ENCODE measurements at regions not wholly inside any gene's neighbourhood (a gene's known extent, or its start where the extent isn't known, plus 50 kb on each side); places are given as distances from the start of the nearest gene placed in this dataset.

DNA sequence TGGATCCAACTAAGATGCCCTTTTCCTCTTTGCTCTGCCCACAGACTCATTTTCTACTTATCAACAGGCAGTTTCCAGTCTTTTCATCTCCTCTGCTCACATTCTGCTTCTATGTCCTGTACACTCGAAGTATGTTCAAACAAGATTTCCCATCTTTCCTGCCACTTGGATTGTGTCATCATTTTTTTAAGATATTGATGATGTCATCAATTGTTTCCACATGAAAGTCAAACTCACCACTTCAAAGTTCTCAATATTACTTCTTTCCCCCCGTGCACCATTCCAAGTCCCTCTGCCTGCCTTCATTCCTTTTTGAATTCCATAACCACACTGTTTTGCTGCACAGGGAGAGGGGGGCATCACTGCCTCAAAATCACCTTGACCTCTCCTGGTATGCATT lies 175.0 kb upstream of the RFX3 start:
- no peak overlapping the region for H3K4me3 ChIP-seq (ENCODE audit: low read length)
- DNase-seq (ENCODE audit: low read depth): no peak
- TF ChIP-seq, protein P1, sequence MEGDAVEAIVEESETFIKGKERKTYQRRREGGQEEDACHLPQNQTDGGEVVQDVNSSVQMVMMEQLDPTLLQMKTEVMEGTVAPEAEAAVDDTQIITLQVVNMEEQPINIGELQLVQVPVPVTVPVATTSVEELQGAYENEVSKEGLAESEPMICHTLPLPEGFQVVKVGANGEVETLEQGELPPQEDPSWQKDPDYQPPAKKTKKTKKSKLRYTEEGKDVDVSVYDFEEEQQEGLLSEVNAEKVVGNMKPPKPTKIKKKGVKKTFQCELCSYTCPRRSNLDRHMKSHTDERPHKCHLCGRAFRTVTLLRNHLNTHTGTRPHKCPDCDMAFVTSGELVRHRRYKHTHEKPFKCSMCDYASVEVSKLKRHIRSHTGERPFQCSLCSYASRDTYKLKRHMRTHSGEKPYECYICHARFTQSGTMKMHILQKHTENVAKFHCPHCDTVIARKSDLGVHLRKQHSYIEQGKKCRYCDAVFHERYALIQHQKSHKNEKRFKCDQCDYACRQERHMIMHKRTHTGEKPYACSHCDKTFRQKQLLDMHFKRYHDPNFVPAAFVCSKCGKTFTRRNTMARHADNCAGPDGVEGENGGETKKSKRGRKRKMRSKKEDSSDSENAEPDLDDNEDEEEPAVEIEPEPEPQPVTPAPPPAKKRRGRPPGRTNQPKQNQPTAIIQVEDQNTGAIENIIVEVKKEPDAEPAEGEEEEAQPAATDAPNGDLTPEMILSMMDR (IDR thresholded peaks at IDR 0.05; ENCODE audit: insufficient read depth, low read depth, low read length, missing control alignments): no peak

DNA sequence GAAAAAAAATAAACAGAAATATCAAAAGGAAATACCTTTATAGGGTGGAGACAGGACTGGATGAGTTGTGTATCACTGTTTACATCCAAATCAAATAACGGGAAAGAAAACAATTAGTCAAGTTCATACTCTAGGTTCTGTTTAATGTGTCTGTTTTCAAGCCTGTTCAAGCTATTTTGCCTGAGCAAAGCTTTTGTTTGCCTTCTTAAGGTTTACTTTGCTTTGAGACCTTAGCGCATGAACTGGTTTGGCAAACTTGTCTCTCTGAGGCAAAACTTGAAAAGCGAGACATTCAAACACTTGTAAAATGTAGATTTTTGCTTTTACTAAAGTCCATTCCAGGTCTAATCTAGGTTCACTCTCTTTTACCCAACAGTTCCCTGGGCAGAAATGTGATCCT lies 174.1 kb upstream of the RFX3 start:
- TF ChIP-seq, protein P1 (IDR thresholded peaks at IDR 0.05; ENCODE audit: insufficient read depth, low read depth, low read length, missing control alignments): no peak
- peak; percentile 7 for DNase-seq (ENCODE audit: low read depth)

DNA sequence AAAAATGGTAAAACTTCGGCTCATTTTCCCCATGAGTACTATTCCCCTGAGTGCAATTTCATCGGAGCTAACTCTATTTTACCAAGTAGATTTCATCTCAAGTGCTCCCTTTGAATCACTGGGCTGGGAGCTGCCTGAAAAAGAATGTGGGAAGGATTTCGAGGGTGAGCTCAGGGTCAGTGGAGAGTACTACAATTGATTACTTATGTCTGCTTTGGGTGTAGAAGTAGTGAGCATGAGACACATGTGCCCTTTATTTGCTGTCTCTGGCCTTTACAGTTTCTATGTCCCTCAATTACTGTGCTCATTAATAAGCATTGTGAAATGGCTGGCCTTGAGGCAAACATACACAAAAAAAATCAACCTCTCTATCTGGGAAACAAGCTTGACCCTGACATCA lies 172.7 kb upstream of the RFX3 start:
- no peak for DNase-seq (ENCODE audit: low read depth)
- TF ChIP-seq, protein P1 (IDR thresholded peaks at IDR 0.05; ENCODE audit: insufficient read depth, low read depth, low read length, missing control alignments): no peak
- no peak overlapping the region for H3K4me3 ChIP-seq (ENCODE audit: low read length)

More for the DNA sequence above, 174.1 kb upstream of the RFX3 start:
- H3K4me3 ChIP-seq (ENCODE audit: low read length): no peak overlapping the region

DNA sequence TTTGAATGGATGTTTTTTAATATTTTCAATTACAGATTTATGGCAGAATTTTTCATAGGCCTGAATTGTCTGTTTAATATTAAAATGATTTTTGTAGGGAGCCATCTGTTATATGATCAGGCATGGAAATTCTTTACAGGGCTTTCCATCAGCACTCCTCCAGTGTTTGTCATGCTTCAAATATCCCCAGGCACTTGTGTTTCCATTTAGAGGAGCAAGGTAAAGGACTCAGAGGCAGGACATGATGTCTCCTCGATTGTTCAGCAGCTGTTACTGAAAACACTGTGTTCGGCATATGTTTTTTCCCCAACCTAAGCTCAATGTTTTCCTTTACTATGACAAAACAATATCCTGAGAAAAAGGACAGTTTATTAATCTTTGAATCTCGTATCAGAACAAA lies 172.3 kb upstream of the RFX3 start:
- peak; percentile 5 for DNase-seq (ENCODE audit: low read depth)
- H3K4me3 ChIP-seq (ENCODE audit: low read length): no peak overlapping the region
- TF ChIP-seq, protein P1 (IDR thresholded peaks at IDR 0.05; ENCODE audit: insufficient read depth, low read depth, low read length, missing control alignments): no peak

DNA sequence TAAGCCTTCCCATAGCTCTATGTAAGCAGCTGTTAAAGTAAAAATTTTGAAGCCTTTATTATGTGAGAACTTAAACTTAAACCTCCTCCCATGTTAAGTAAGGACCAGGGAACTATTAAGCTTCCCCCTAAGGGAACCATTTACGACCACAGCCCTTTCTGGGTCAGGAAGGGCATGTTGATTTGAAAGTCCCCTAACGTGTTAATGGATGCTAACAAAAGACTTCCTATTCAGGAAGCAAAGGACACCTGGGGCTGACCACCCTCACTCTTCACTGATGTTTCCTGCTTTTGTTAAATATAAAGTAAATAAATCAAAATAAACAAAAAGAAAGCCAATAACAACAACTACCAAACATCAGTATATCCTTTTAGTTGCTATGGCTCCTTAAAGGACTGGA lies 170.6 kb upstream of the RFX3 start:
- no peak for DNase-seq (ENCODE audit: low read depth)
- TF ChIP-seq, protein P1 (IDR thresholded peaks at IDR 0.05; ENCODE audit: insufficient read depth, low read depth, low read length, missing control alignments): no peak
- H3K4me3 ChIP-seq (ENCODE audit: low read length): no peak overlapping the region

DNA sequence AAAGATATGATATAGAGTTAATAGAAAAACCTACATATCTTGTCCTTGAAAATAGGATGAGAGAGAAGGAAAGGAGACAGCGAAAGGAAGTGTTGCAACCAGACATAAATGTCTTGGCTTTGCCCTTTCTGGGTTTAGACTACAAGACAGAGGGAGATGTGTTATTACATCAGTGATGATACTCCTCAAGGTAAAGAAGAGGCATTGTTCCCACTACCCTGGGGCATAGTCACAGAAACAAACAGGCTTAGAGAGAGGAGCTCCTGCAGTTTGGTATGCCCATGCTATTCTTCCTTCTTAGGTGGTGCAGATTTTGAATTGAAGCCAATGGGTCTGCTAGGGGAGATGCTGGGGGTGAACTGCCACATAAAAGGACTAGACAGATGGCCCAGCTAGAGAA lies 166.8 kb upstream of the RFX3 start:
- no peak overlapping the region for H3K4me3 ChIP-seq (ENCODE audit: low read length)
- TF ChIP-seq, protein P1 (IDR thresholded peaks at IDR 0.05; ENCODE audit: insufficient read depth, low read depth, low read length, missing control alignments): no peak
- DNase-seq (ENCODE audit: low read depth): peak; percentile 2

DNA sequence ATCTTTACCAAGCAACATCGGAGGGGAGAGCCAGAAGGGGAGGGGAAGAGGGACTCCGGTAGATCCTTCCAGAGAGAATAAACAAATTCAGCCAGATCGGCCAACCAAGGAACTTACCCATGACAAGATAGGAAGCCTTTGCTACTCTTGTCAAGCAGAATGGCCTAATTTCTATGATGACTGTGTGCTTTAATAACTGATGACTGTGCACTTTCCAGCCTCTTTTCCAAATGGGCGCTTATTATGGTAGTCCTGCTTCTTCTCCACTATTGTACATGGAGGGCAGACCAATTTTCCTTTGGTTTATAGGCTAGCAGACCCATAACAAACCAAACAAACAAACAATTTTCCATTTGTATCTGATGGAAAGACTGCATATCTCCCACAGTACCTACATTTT lies 163.8 kb upstream of the RFX3 start:
- DNase-seq (ENCODE audit: low read depth): no peak
- H3K4me3 ChIP-seq (ENCODE audit: low read length): no peak overlapping the region
- TF ChIP-seq, protein P1 (IDR thresholded peaks at IDR 0.05; ENCODE audit: insufficient read depth, low read depth, low read length, missing control alignments): no peak

Data from epithelial cell of esophagus (primary cell).